ENCODE measurements at regions not wholly inside any gene's neighbourhood (a gene's known extent, or its start where the extent isn't known, plus 50 kb on each side); places are given as distances from the start of the nearest gene placed in this dataset.

DNA sequence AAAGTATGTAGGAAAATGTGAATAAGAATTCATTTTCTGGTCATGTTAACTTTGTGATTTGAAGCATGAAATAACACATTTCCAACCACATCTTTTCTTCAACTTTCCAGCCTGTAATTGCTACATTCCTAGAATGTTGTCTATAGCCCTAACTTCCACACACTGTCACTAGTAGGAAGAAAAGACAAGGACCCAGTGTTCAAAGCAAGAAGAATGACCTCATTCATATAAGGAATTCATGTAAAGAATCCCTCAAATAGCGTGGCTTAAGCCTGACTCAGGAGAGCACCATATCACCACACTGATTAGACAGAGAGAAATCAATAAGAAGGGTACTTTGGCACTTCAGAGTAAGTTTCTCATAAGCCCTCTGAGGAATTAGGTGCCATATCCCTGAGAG is 318.7 kb upstream of the CHRM2 start:
- DNase-seq (ENCODE audit: low read depth, low spot score): no peak
- ChIA-PET POLR2A (no interaction called here), CTCF (no interaction called here)
- no peak for ATAC-seq
- TF ChIP-seq, protein P1, sequence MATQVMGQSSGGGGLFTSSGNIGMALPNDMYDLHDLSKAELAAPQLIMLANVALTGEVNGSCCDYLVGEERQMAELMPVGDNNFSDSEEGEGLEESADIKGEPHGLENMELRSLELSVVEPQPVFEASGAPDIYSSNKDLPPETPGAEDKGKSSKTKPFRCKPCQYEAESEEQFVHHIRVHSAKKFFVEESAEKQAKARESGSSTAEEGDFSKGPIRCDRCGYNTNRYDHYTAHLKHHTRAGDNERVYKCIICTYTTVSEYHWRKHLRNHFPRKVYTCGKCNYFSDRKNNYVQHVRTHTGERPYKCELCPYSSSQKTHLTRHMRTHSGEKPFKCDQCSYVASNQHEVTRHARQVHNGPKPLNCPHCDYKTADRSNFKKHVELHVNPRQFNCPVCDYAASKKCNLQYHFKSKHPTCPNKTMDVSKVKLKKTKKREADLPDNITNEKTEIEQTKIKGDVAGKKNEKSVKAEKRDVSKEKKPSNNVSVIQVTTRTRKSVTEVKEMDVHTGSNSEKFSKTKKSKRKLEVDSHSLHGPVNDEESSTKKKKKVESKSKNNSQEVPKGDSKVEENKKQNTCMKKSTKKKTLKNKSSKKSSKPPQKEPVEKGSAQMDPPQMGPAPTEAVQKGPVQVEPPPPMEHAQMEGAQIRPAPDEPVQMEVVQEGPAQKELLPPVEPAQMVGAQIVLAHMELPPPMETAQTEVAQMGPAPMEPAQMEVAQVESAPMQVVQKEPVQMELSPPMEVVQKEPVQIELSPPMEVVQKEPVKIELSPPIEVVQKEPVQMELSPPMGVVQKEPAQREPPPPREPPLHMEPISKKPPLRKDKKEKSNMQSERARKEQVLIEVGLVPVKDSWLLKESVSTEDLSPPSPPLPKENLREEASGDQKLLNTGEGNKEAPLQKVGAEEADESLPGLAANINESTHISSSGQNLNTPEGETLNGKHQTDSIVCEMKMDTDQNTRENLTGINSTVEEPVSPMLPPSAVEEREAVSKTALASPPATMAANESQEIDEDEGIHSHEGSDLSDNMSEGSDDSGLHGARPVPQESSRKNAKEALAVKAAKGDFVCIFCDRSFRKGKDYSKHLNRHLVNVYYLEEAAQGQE (IDR thresholded peaks at IDR 0.05; ENCODE audit: insufficient read depth in 1 of 2, low read depth in 2 of 2, low read length in 1 of 2): no peak
- TF ChIP-seq POLR2AphosphoS5 (IDR thresholded peaks at IDR 0.05; ENCODE audit: low read depth, low read length): no peak
- H3K4me3 ChIP-seq (ENCODE audit: low read depth in 2 of 2, low read length in 2 of 2): no peak overlapping the region
- intact Hi-C loops (cut with micrococcal nuclease; ENCODE audit: unreplicated experiment) (no loop called here), in situ Hi-C loops (cut with HindIII; ENCODE audit: low pct_unique_long_range_greater_than_20kb, low sequenced_read_pairs) (no loop called here)
- H3K36me3 ChIP-seq (ENCODE audit: control insufficient read depth, insufficient read depth, low read length): no peaks in the 10 kb centered on the region
- no peak overlapping the region for H3K27ac ChIP-seq (ENCODE audit: low read length)
- no peaks in the 10 kb centered on the region; the same call in 1 of the 2 replicates for H3K9me3 ChIP-seq (ENCODE audit: control insufficient read depth, insufficient read depth, low read depth, low read length)
- H3K4me1 ChIP-seq (ENCODE audit: control insufficient read depth, insufficient read depth, low read length): no peaks in the 10 kb centered on the region
- H3K27me3 ChIP-seq (ENCODE audit: control insufficient read depth, insufficient read depth, low read length): no peaks in the 10 kb centered on the region
- BruUV-seq (replicated peaks): no TSS peak

DNA sequence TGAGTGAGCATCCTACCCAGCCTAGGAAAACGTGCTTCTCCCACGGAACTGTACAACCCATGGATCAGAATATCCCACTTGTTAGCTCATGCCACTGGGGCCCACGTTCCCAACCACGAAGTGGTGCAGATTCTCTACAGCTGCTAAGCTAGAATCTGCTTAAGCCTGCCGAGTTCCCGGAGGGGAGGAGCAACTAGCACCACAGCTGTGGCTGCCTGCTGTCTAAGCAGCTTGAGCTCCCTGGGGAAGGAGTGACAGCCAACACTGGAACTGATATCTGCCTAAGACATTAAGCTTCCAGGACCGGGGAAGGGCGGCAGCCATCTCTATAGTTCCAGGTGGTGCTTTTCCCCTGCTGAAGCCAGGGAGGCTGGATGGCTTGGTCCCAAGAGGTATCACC is 334.7 kb upstream of the CHRM2 start:
- no peak overlapping the region for H3K27ac ChIP-seq (ENCODE audit: low read length)
- intact Hi-C loops (cut with micrococcal nuclease; ENCODE audit: unreplicated experiment): no loop called here
- H3K9me3 ChIP-seq (ENCODE audit: control insufficient read depth, insufficient read depth, low read depth, low read length): 0 out of 2 replicates have a peak, but pooled peaks cover 4% of the 10 kb centered on the region
- TF ChIP-seq, protein P1 (IDR thresholded peaks at IDR 0.05; ENCODE audit: insufficient read depth in 1 of 2, low read depth in 2 of 2, low read length in 1 of 2): no peak
- TF ChIP-seq POLR2AphosphoS5 (IDR thresholded peaks at IDR 0.05; ENCODE audit: low read depth, low read length): no peak
- no peak for TF ChIP-seq TCF7L2 (IDR thresholded peaks at IDR 0.05; ENCODE audit: low read depth, low read length)
- TF ChIP-seq SIN3A (IDR thresholded peaks at IDR 0.05; ENCODE audit: borderline replicate concordance, insufficient read depth, low read depth, low read length): no peak
- TF ChIP-seq, protein P2, sequence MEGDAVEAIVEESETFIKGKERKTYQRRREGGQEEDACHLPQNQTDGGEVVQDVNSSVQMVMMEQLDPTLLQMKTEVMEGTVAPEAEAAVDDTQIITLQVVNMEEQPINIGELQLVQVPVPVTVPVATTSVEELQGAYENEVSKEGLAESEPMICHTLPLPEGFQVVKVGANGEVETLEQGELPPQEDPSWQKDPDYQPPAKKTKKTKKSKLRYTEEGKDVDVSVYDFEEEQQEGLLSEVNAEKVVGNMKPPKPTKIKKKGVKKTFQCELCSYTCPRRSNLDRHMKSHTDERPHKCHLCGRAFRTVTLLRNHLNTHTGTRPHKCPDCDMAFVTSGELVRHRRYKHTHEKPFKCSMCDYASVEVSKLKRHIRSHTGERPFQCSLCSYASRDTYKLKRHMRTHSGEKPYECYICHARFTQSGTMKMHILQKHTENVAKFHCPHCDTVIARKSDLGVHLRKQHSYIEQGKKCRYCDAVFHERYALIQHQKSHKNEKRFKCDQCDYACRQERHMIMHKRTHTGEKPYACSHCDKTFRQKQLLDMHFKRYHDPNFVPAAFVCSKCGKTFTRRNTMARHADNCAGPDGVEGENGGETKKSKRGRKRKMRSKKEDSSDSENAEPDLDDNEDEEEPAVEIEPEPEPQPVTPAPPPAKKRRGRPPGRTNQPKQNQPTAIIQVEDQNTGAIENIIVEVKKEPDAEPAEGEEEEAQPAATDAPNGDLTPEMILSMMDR (IDR thresholded peaks at IDR 0.05): no peak
- DNase-seq (ENCODE audit: low read depth, low spot score) (no peak), ATAC-seq (no peak)
- H3K4me3 ChIP-seq (ENCODE audit: low read depth in 2 of 2, low read length in 2 of 2): no peak overlapping the region
- H3K27me3 ChIP-seq (ENCODE audit: control insufficient read depth, insufficient read depth, low read length): no peaks in the 10 kb centered on the region
- in situ Hi-C loops (cut with HindIII; ENCODE audit: low pct_unique_long_range_greater_than_20kb, low sequenced_read_pairs): no loop called here
- no TSS peak for BruUV-seq (replicated peaks)
- POLR2A ChIA-PET: no interaction called here
- CTCF ChIA-PET: no interaction called here
- no peaks in the 10 kb centered on the region for H3K4me1 ChIP-seq (ENCODE audit: control insufficient read depth, insufficient read depth, low read length)
- H3K36me3 ChIP-seq (ENCODE audit: control insufficient read depth, insufficient read depth, low read length): no peaks in the 10 kb centered on the region

Measured in Panc1 (cell line).